ENCODE measurements at regions not wholly inside any gene's neighbourhood (a gene's known extent, or its start where the extent isn't known, plus 50 kb on each side); places are given as distances from the start of the nearest gene placed in this dataset.

DNA sequence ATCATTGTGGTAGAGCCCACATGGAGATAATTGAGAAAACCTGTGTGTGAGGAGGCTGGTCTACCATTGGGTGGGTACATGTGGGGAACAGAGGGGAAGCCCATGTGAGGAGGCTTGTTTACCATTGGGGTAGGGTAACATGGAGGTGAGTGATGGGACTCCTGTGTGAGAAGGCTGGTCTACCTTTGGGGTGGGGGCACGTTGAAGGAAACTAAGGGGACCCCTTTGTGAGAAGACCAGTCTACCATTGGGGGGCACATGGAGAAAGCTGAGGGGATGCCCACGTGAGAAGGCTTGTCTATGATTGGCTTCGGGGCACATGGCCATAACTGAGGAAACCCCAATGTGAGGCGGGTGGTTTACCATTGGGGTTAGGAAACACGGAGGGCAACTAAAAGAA, 158.5 kb downstream of the FBLN2 start:
- TF ChIP-seq, protein P1, sequence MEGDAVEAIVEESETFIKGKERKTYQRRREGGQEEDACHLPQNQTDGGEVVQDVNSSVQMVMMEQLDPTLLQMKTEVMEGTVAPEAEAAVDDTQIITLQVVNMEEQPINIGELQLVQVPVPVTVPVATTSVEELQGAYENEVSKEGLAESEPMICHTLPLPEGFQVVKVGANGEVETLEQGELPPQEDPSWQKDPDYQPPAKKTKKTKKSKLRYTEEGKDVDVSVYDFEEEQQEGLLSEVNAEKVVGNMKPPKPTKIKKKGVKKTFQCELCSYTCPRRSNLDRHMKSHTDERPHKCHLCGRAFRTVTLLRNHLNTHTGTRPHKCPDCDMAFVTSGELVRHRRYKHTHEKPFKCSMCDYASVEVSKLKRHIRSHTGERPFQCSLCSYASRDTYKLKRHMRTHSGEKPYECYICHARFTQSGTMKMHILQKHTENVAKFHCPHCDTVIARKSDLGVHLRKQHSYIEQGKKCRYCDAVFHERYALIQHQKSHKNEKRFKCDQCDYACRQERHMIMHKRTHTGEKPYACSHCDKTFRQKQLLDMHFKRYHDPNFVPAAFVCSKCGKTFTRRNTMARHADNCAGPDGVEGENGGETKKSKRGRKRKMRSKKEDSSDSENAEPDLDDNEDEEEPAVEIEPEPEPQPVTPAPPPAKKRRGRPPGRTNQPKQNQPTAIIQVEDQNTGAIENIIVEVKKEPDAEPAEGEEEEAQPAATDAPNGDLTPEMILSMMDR (IDR thresholded peaks at IDR 0.05): no peak
- no peak for TF ChIP-seq POLR2A (IDR thresholded peaks at IDR 0.05)
